Neural progenitor cell (in vitro differentiated cells): ENCODE measurements at regions not wholly inside any gene's neighbourhood (a gene's known extent, or its start where the extent isn't known, plus 50 kb on each side); places are given as distances from the start of the nearest gene placed in this dataset.

Source experiments
- EZH2 ChIP-seq: fragments of 200-600 bp; sonication (generic); IDR thresholded peaks from 2 replicates; pipeline ENCODE4 v1.6.1; 2017; ENCODE audit warnings: antibody characterized with exemption, mild to moderate bottlenecking, moderate library complexity
- EZH2phosphoT487 ChIP-seq: fragments of 200-600 bp; sonication (generic); IDR thresholded peaks from 2 replicates; pipeline ENCODE4 v1.6.1; 2017; ENCODE audit warnings: antibody characterized with exemption
- TF ChIP-seq, protein P1 (sequence below): fragments of 200-600 bp; sonication (generic); IDR thresholded peaks from 2 replicates; pipeline ENCODE4 v1.5.1; 2017; ENCODE audit warnings: antibody characterized with exemption, mild to moderate bottlenecking

GRCh38 chr12:124402248-124403066 lies 107.6 kb downstream of the RFLNA start:
- TF ChIP-seq, protein P1, sequence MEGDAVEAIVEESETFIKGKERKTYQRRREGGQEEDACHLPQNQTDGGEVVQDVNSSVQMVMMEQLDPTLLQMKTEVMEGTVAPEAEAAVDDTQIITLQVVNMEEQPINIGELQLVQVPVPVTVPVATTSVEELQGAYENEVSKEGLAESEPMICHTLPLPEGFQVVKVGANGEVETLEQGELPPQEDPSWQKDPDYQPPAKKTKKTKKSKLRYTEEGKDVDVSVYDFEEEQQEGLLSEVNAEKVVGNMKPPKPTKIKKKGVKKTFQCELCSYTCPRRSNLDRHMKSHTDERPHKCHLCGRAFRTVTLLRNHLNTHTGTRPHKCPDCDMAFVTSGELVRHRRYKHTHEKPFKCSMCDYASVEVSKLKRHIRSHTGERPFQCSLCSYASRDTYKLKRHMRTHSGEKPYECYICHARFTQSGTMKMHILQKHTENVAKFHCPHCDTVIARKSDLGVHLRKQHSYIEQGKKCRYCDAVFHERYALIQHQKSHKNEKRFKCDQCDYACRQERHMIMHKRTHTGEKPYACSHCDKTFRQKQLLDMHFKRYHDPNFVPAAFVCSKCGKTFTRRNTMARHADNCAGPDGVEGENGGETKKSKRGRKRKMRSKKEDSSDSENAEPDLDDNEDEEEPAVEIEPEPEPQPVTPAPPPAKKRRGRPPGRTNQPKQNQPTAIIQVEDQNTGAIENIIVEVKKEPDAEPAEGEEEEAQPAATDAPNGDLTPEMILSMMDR, result no peak
- TF ChIP-seq EZH2phosphoT487 (no peak), EZH2 (no peak)
